ENCODE measurements at regions not wholly inside any gene's neighbourhood (a gene's known extent, or its start where the extent isn't known, plus 50 kb on each side); places are given as distances from the start of the nearest gene placed in this dataset.

GRCh38 chr3:95218484-95218883 is 1155.6 kb downstream of the NSUN3 start:
- TF ChIP-seq, protein P1, sequence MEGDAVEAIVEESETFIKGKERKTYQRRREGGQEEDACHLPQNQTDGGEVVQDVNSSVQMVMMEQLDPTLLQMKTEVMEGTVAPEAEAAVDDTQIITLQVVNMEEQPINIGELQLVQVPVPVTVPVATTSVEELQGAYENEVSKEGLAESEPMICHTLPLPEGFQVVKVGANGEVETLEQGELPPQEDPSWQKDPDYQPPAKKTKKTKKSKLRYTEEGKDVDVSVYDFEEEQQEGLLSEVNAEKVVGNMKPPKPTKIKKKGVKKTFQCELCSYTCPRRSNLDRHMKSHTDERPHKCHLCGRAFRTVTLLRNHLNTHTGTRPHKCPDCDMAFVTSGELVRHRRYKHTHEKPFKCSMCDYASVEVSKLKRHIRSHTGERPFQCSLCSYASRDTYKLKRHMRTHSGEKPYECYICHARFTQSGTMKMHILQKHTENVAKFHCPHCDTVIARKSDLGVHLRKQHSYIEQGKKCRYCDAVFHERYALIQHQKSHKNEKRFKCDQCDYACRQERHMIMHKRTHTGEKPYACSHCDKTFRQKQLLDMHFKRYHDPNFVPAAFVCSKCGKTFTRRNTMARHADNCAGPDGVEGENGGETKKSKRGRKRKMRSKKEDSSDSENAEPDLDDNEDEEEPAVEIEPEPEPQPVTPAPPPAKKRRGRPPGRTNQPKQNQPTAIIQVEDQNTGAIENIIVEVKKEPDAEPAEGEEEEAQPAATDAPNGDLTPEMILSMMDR (IDR thresholded peaks at IDR 0.05), result no peak
- TF ChIP-seq EZH2 (IDR thresholded peaks at IDR 0.05; ENCODE audit: borderline replicate concordance, insufficient read depth, low read depth, low read length, poor library complexity, severe bottlenecking), result no peak

All from B cell (primary cell).